ENCODE measurements at regions not wholly inside any gene's neighbourhood (a gene's known extent, or its start where the extent isn't known, plus 50 kb on each side); places are given as distances from the start of the nearest gene placed in this dataset.
"Not testable (repeated sequence)": the region's sequence is repeated elsewhere in the genome, so short reads cannot be mapped to it uniquely, and the experiment has no call there.

- no peak overlapping the region for H3K4me3 ChIP-seq (replicated peaks; ENCODE audit: insufficient read depth, low read length)
- DNase-seq (ENCODE audit: low read depth in 1 of 2, low spot score in 1 of 2): no peak
- TF ChIP-seq SPI1 (IDR thresholded peaks at IDR 0.05; ENCODE audit: borderline replicate concordance, low read depth) (no peak), REST (IDR thresholded peaks at IDR 0.05; ENCODE audit: insufficient replicate concordance, low read depth) (no peak), POLR2AphosphoS5 (IDR thresholded peaks at IDR 0.05; ENCODE audit: low read depth) (no peak), CTCF (IDR thresholded peaks at IDR 0.05; ENCODE audit: insufficient read depth, low read length) (no peak)
- H3K27ac ChIP-seq (replicated peaks): no peak overlapping the region
- no peaks in the 10 kb centered on the region for H3K27me3 ChIP-seq (ENCODE audit: insufficient read depth, poor library complexity, severe bottlenecking)
These were observed 593.2 kb upstream of the CLINT1 start for GRCh38 chr5:158451993-158452672.

GRCh38 chr5:158451203-158451992, 592.5 kb upstream of the CLINT1 start:
- H3K27ac ChIP-seq (replicated peaks): no peak overlapping the region
- no peak overlapping the region for H3K4me3 ChIP-seq (replicated peaks; ENCODE audit: insufficient read depth, low read length)
- TF ChIP-seq GABPA (IDR thresholded peaks at IDR 0.05; ENCODE audit: low read depth) (no peak), CTCF (IDR thresholded peaks at IDR 0.05; ENCODE audit: insufficient read depth, low read length) (no peak), SPI1 (IDR thresholded peaks at IDR 0.05; ENCODE audit: borderline replicate concordance, low read depth) (no peak), REST (IDR thresholded peaks at IDR 0.05; ENCODE audit: insufficient replicate concordance, low read depth) (no peak), POLR2AphosphoS5 (IDR thresholded peaks at IDR 0.05; ENCODE audit: low read depth) (no peak)
- DNase-seq (ENCODE audit: low read depth in 1 of 2, low spot score in 1 of 2): no peak
- no peaks in the 10 kb centered on the region for H3K27me3 ChIP-seq (ENCODE audit: insufficient read depth, poor library complexity, severe bottlenecking)

GRCh38 chr5:158450751-158451171, 591.8 kb upstream of the CLINT1 start:
- Histone ChIP-seq H3K4me3 (replicated peaks; ENCODE audit: insufficient read depth, low read length) (no peak overlapping the region), H3K27me3 (ENCODE audit: insufficient read depth, poor library complexity, severe bottlenecking) (no peaks in the 10 kb centered on the region), H3K27ac (replicated peaks) (no peak overlapping the region)
- DNase-seq (ENCODE audit: low read depth in 1 of 2, low spot score in 1 of 2): no peak
- TF ChIP-seq SPI1 (IDR thresholded peaks at IDR 0.05; ENCODE audit: borderline replicate concordance, low read depth): no peak
- TF ChIP-seq POLR2AphosphoS5 (IDR thresholded peaks at IDR 0.05; ENCODE audit: low read depth): no peak
- no peak for TF ChIP-seq GABPA (IDR thresholded peaks at IDR 0.05; ENCODE audit: low read depth)
- TF ChIP-seq REST (IDR thresholded peaks at IDR 0.05; ENCODE audit: insufficient replicate concordance, low read depth): no peak
- TF ChIP-seq CTCF (IDR thresholded peaks at IDR 0.05; ENCODE audit: insufficient read depth, low read length): no peak

GRCh38 chr5:158446761-158447160, 587.8 kb upstream of the CLINT1 start:
- DNase-seq (ENCODE audit: low read depth in 1 of 2, low spot score in 1 of 2); H3K4me3 ChIP-seq (replicated peaks; ENCODE audit: insufficient read depth, low read length); H3K27ac ChIP-seq (replicated peaks); H3K27me3 ChIP-seq (ENCODE audit: insufficient read depth, poor library complexity, severe bottlenecking): not testable (repeated sequence)

- H3K4me3 ChIP-seq (replicated peaks; ENCODE audit: insufficient read depth, low read length); DNase-seq (ENCODE audit: low read depth in 1 of 2, low spot score in 1 of 2); H3K27me3 ChIP-seq (ENCODE audit: insufficient read depth, poor library complexity, severe bottlenecking); H3K27ac ChIP-seq (replicated peaks): not testable (repeated sequence)
These were observed 580.3 kb upstream of the CLINT1 start for GRCh38 chr5:158439204-158439603.

Measured in HL-60 (cell line).